ENCODE measurements at regions not wholly inside any gene's neighbourhood (a gene's known extent, or its start where the extent isn't known, plus 50 kb on each side); places are given as distances from the start of the nearest gene placed in this dataset.
"Not testable (repeated sequence)": the region's sequence is repeated elsewhere in the genome, so short reads cannot be mapped to it uniquely, and the experiment has no call there.

DNA sequence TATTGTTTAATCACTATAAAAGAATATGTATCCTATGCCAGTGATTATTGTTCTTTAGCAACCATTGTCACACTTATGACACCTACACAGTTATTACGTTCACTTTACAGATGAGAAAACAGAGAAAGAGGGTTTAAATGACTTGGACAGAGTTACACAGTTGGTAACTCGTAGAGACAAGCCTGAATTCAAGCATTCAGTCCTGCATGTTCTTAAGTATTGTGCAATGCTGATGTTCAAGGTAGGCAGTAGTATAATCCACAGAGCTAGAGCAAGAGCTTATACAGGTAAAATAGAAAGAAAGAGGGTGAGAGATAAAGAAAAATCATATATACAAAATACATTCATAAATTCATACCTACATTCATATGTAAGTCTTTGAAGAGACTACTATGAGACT, 249.8 kb upstream of the ANXA10 start:
- no peak for DNase-seq

DNA sequence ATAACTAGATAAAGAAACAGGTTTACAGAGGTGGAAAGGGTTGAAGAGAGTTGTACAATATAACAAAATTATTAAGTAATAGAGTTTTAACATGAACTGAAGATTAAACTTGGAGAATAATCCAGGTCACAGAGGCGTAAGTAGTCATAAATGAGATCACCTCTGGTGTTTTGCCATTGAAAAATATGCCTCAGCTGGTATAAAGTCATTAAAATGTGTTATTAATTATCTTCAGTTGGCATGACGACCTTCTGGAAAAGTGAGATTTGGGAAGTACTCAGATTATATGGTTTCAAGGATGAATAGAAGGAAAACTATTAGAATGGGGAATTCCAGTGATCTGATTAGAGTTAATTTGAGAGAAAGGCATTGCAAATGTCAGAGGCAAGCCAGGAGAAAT, 237.5 kb upstream of the ANXA10 start:
- DNase-seq, result no peak

DNA sequence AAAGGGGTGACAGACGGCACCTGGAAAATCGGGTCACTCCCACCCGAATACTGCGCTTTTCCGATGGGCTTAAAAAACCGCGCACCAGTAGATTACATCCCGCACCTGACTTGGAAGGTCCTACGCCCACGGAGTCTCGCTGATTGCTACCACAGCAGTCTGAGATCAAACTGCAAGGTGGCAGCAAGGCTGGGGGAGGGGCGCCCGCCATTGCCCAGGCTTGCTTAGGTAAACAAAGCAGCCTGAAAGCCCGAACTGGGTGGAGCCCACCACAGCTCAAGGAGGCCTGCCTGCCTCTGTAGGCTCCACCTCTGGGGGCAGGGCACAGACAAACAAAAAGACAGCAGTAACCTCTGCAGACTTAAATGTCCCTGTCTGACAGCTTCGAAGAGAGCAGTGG, 234.2 kb upstream of the ANXA10 start:
- DNase-seq, result not testable (repeated sequence)

DNA sequence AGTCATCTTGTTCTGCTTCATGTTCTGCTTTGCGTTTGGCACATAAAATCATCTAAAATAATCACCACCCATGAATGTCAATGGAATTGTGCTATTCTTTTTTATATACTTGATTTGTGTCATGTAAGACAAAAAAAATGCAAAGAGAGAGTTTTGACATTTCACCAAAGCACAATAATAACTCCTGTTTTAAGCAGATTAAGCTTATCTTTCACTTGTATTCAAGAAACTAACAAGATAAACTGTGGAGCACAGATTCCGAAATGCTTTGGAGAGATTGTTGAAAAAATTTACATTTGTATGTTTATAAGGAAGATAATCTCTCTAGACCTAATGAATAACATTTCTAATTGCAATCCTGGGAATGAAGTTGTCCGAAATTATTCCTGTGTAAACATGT, 225.1 kb upstream of the ANXA10 start:
- no peak for DNase-seq

DNA sequence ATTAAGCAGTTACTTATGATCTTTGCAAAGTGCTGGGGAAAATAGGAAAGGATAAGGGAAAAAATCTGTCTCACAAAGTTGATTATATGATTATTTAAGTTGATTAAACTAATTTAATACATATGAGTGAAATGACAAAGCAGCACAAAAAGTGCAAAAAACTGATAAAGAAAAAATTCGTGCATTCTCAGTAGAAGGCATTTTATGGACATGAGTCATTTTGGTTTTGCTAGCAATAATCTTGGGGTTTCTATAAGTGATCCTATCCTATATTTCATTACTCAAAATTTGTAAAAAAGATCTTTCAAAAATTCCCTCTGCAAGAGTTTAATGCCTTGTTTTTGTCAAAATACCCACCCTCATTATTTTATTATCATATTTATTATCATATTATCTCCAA, 224.2 kb upstream of the ANXA10 start:
- no peak for DNase-seq

DNA sequence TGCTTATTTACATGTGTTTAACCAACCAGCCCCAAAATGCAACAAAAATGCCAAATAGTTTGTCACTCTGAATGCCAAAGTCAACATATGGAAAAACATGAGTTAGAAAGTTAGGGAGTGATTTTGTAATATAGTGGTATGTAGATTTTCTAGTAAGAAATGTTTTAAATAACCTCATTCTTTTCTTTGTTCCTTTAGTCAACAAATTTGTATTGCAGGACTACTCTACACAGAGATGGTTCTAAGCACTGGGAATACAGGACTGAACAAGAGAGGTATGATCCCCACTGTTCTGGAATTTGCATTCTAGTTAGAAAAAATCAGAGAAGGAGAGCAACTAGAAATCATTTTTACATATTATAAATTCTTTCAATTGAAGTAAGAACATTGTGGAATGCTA, 218.8 kb upstream of the ANXA10 start:
- DNase-seq, result no peak

DNA sequence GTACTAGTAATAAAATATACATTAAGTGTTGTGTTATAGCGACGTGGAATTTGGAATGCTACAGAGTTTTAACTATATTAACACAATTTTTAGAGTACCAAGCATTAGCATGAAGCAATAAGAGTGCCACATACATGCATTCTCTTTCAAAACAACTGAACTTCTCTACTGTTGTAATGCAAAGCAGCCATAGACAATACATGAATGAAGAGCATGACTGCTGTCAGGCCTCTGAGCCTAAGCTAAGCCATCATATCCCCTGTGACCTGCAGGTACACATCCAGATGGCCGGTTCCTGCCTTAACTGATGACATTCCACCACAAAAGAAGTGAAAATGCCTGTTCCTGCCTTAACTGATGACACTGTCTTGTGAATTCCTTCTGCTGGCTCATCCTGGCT, 216.2 kb upstream of the ANXA10 start:
- DNase-seq, result not testable (repeated sequence)

DNA sequence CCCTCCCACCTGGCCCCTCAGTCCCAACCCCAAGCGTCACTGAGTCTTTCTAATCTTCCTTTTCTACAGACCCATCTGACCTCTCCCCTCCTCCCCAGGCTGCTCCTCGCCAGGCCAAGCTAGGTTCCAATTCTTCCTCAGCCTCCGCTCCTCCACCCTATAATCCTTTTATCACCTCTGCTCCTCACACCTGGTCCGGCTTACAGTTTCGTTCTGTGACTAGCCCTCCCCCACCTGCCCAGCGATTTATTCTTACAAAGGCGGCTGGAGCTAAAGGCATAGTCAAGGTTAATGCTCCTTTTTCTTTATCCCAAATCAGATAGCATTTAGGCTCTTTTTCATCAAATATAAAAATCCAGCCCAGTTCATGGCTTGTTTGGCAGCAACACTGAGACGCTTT, 214.5 kb upstream of the ANXA10 start:
- not testable (repeated sequence) for DNase-seq

DNA sequence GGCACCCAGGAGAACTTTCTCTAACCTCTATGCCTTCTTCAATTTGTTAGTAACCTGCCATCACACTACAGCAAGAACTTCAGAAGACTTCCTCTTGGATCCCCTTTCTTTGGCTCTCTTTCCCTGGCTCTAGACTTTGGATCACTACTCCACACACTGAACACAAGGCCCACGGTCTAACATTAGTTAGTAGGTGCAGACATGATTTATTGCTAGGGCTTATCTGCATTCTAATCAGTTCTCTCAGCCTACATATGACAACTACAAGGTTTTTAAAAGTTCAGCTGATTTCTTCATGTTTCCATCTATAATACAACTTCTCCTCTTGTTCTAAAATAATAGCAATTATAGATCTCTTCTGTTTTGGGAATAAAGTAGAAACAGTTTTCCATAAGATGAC, 209.1 kb upstream of the ANXA10 start:
- DNase-seq, result no peak

DNA sequence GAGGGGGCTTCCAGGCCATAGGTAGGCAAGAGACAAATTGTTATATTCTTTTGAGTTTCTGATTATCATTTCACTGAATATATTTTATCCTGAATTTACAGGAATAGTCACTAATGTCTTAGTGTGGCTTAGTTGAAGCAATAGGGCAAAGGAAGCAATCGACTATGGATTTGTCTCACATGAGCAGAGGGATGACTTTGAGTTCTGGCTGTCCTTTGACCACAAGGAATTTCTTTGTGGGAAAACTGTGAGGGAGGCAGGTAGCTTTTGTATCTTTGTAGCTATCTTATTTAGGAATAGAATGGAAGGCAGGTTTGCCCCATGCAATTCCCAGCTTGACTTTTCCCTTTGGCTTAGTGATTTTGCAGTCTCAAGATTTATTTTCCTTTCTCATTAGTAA, 207.3 kb upstream of the ANXA10 start:
- DNase-seq, result no peak

DNA sequence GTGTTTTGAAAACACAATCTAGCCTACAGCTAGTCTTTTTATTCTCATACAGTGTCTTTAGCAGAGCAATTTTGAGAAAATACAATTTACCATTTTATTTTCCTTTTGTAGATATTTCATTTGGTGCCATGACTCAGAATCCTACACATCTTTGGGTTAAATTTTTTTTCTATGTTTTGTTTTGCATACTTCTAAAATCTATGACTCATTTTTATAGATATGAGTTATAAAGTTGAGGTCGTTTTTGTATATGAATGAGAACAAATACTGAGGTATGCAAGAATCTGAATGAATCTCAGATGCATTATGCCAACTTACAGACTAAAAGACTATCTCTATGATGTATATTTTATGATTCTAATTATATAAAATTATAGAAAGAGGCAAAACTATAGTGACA, 206.5 kb upstream of the ANXA10 start:
- DNase-seq, result no peak

DNA sequence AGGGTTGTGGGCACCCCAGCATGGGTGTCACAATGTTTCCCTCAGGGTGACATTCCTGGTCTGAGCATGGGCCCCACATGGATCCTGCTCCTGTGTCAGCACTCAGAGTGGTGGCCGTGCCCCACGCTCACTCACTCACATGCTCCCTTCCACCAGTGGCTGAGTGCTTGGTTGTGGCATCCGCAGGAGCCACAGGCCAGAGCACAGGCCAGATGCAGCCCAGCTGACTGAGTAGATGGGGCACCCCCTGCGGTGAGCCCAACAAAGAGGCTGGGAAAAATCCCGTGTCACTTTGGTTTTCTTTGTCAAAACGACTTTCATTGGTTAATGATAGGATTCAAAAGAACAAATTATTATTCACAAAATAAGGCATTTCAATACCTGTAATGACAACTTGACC, 204.6 kb upstream of the ANXA10 start:
- no peak for DNase-seq

DNA sequence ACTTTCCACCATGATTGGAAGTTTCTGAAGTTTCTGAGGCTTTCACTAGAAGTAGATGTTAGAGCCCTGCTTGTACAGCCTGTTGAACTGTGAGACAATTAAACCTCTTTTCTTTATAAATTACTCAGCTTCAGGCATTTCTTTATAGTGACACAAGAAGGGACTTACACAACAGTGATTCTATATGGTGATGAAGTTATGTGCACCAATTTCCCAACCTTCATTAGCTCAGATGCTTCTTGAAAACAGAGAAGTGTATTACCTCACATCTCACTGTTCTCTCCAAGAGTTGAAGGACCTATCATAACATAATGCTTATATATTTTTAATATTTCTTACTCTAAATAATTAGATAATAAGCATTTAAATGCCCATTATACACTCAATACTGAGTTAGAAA, 202.1 kb upstream of the ANXA10 start:
- no peak for DNase-seq

DNA sequence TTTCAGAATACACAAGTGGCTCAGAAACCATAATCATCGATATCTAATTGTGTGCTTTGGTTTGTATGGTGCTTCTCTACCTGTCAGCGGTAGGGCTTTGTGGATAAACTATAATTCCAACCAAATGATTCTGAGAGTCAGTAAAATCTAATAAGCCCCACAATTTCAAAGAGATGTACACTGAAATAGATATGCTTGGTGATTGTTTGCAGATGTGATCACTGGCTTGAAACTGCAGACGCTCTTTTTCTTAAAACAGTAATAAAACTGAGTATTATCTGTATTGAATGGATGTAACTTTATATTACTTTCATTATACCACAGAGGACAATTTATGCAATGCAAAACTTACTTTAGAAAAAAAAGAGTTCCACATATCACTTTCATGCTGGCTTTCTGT, 198.8 kb upstream of the ANXA10 start:
- DNase-seq, result no peak

DNA sequence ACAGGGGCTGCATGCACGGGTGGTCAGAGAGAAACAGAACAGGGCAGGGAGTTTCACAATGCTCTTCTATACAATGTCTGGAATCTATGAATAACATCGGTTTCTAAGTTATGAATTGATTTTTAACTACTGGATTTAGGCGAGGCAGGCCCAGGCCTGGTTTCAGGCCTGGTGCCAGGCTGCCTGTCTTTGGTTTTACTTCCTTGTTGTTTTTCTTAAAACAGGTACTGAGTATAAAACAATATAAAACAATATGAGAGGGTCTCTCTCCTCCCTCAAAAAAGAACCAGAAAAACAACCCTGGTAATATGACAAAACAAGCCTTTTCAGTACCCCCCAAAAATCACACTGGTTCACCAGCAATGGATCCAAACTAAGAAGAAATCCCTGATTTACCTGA, 196.1 kb upstream of the ANXA10 start:
- not testable (repeated sequence) for DNase-seq

DNA sequence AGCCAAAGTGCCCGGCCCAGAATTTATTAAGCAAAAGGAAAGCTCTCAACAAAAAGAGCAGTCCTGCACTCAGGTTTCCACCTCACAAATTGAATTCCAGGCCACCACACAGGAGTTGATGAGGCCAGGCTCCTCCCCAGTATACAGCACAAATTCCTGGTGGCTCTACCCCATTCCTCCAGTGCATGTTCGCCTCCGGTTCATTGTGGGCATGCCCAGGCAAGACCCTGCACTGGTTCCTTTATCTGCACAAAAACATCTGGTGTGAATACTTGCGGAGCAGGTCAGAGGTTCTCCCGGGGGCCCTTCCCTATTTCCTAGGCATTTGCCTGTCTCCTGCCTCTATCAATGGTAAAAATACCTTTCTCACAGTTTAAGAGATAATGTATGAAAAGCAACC, 195.2 kb upstream of the ANXA10 start:
- no peak for DNase-seq

DNA sequence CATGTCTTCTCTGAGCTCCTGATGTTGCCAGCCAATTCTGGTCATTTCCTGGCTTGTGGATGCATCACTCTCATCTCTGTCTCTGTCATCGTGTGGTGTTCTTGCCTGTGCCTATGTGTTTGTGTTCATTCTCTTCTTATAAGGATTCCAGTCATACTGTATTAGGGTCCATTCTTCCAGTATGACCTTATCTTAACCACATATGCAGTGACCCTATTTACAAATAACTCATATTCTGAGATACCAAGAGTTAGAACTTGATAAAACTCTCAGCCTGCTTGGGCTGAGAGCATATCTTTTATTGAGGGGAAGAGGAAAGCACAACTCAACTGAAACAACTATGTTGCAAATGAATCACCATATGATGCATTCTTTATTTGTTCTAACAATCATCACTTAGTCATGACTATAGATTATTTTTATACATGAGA, 189.0 kb upstream of the ANXA10 start:
- DNase-seq, result no peak

DNA sequence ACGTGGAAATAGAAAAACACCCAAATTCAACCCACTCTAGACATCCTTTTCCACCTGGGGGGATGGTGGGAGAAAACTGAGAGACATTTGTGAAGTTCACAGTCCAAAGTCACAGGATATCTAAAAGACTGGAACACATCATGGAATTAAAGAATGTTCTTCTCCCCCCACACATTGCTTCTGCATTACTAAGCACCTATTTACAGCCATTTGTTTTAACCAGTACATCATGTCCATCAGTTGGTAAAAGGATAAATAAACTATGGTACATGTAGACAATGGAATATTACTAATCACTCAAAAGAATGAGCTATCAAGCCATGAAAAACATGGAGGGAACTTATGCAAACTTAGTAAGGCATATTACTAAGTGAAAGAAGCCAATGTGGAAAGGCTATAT, 185.5 kb upstream of the ANXA10 start:
- DNase-seq, result no peak

DNA sequence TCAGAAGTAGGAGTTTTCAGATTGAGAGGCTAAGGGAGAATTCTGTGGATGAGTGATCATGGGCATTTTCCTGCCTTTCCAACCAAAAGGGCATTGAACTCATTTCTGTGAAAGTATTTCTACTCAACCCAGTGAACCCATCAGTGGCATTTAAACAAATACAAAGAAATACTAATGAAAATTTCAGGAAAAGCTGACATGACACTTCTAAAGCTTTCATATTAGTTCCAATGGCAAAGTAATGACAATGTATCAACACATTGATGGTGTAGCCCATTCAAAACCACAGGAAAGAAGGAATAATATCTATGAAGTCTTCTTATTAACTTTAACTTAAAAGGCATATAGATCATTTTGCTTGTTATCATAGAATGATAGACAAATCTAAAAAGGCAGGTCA, 183.5 kb upstream of the ANXA10 start:
- no peak for DNase-seq

DNA sequence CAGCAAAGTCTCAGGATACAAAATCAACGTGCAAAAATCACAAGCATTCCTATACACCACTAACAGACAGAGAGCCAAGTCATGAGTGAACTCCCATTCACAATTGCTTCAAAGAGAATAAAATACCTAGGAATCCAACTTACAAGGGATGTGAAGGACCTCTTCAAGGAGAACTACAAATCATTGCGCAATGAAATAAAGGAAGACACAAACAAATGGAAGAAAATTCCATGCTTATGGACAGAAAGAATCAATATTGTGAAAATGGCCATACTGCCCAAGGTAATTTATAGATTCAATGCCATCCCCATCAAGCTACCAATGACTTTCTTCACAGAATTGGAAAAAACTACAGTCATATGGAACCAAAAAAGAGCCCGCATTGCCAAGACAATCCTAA, 179.8 kb upstream of the ANXA10 start:
- DNase-seq, result not testable (repeated sequence)

DNA sequence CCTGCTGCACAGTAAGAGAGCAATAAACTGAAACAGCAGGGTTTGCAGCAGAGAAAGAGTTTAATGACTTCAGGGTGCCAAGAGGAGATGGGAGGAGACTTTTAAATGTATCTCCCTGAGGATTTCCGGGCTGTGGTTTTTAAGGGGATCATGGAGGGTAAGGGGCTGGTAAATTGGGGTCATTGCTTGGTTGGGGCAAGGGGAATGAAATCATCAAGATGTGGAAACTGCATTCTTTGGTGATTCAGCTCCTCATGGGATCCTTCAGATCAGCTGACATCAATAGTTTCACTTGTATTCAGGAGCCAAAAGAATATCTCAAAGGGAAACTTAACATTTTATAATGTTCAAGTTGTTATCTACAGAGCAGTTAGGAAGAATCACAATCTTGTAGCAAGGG, 174.3 kb upstream of the ANXA10 start:
- DNase-seq, result no peak

DNA sequence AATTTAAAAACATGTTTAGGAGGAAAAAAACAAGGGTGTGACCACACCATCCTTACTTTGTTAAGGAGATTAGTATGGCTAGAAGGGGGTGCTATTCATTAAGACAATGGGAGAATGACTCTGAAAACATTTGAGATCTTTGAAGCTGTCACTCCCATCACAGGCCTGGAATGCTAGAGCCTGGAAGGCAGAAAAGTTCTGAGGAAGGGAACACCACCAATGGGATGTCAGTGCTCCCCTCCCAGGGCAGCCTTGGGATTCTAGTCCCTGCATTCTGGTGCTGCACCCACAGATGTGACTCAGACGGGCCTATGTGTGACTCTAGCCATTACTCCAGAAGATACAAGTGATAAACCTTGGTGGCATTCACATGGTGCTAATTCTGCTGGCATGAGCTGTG, 162.2 kb upstream of the ANXA10 start:
- DNase-seq, result no peak

DNA sequence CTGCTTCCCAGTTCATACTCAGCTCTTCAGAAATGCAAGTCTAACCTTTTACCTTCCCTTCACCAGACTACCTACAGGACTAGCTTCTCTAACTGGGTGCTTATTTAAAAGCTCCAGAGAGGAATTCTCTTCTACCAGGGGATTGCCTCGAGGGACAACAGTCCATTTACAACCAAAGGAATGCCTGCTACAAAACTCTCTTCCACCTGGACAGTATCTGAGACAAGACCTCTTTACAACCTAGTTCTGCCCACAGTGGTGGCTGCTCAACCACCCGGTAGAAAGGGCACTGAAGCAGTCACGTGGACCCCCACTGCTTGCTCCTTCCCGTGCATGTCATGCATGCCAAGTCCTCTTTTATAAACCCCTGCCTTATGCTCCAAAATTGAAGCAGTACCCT, 158.1 kb upstream of the ANXA10 start:
- DNase-seq, result no peak

DNA sequence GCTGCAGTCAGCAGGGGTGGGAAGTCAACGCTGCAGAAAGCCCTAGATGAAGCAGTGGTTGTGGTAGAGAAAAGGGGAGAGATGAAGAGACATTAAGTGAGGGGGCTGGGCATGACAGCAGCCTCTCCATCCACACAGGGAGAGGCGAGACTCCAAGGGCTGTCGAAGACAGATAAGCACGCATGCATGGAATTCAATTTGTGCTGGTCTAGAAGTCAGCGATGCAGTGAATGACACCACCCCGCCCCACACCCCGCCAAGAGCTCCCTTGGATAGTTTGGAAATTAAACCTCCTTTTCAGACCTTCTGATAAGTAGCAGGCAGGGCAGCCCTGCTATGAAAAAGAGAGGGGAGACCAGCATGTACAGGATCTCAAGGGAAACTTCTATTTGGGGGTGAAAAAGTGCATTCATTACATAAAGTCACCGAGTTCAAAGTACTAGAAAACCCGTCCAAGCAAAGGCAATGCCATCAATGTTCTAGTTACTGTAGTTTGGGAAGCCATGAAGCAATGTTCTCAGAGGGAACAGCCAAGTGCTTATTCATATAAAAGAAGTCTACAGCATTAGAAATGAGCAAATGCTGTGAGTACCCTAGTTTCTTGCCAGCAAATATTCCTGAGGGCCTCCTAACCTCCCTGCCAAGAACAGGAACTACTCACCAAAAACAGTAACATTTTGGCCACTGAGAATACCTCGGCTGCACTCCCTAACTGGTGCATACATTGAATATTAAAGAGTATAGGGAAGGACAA, 152.3 kb upstream of the ANXA10 start:
- no peak for DNase-seq

DNA sequence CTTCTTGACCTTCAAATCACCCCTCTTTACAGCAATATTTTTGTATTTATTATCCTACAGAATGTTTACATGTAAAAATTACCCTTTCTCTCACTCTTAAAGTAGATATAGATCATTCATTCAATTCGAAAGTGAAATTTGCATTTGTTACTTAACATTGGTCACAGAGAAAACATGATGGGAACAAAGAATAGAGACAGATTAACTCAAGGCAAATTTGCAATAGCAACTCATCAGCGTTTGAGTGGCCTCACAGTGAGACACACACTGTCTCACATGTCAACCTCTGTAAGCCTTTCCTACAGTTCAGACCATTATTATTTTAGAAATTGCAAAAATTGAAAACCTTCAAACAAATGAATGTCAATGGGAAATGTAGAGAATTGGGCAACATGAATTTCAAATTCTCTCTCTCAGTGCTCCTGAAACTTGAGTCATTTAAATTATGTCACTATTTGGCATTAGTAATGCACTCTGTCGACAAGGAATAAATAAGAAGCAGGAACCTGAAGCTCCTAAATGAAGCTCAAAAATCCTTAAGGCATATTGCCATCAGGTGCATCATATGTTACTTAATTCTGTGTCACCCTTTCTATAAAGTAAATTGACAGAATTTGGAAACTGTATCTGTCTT, 148.3 kb upstream of the ANXA10 start:
- DNase-seq, result no peak

Data from activated naive CD4-positive, alpha-beta T cell treated with Interleukin-2 at 50 U/mL for 16 hours (primary cell).